IMR-90 (cell line): ENCODE measurements at regions not wholly inside any gene's neighbourhood (a gene's known extent, or its start where the extent isn't known, plus 50 kb on each side); places are given as distances from the start of the nearest gene placed in this dataset.

Source experiments
- ATAC-seq: fragments of 200-7000 bp; cut with Tn5 transposase; 2 replicates; pipeline ENCODE4 v1.9.1; 2020; ENCODE audit warnings: low read depth, mild to moderate bottlenecking, moderate library complexity
- BruUV-seq: library from RNA; stranded (reverse); fragments of 400-500 nt; replicated peaks from 2 replicates; lab custom pipeline; 2021; lab: Mats Ljungman, UMichigan
- CTCF ChIA-PET: fragments of 300-600 bp; formaldehyde crosslinking; extraction: SDS; loops from one replicate; lab custom pipeline; 2021; ENCODE audit warnings: antibody characterized with exemption; lab: Yijun Ruan, JAX
- POLR2A ChIA-PET: fragments of 300-600 bp; sonication (Branson Sonifier 250); formaldehyde crosslinking; loops from one replicate; lab custom pipeline; 2022; ENCODE audit warnings: antibody characterized with exemption; ENCODE audit not compliant: unreplicated experiment; lab: Charles Lee
- DNase-seq: peaks from one replicate; pipeline ENCODE4 v3.0.0; 2013
- H2AFZ ChIP-seq: replicated peaks from 2 replicates; pipeline ENCODE3; 2013; ENCODE audit warnings: low read length, mild to moderate bottlenecking; ENCODE audit not compliant: poor library complexity
- H2AK5ac ChIP-seq: 2 replicates; pipeline ENCODE4 v1.6.1; 2013; ENCODE audit warnings: low read depth, low read length, inconsistent platforms
- H2AK9ac ChIP-seq: replicated peaks from 2 replicates; pipeline ENCODE3; 2013; ENCODE audit warnings: mild to moderate bottlenecking, low read depth, low read length, moderate library complexity; ENCODE audit not compliant: poor library complexity
- H2BK120ac ChIP-seq: 2 replicates; pipeline ENCODE4 v1.6.1; 2013; ENCODE audit warnings: low read depth, low read length, inconsistent platforms
- H2BK15ac ChIP-seq: 3 replicates; pipeline ENCODE4 v1.6.1; 2013; ENCODE audit warnings: low read depth, low read length, inconsistent platforms
- H2BK20ac ChIP-seq: 2 replicates; pipeline ENCODE4 v1.6.1; 2013; ENCODE audit warnings: low read depth, mild to moderate bottlenecking, inconsistent platforms, low read length, moderate library complexity
- H2BK5ac ChIP-seq: 2 replicates; pipeline ENCODE4 v1.6.1; 2013; ENCODE audit warnings: mild to moderate bottlenecking, low read depth, low read length, inconsistent platforms; ENCODE audit not compliant: poor library complexity, severe bottlenecking
- H3K14ac ChIP-seq: replicated peaks from 2 replicates; pipeline ENCODE4 v1.6.1; 2013; ENCODE audit warnings: low read depth, low read length, inconsistent platforms
- H3K18ac ChIP-seq: 2 replicates; pipeline ENCODE4 v1.6.1; 2013; ENCODE audit warnings: low read depth, low read length, control low read depth
- H3K23ac ChIP-seq: 2 replicates; pipeline ENCODE4 v1.6.1; 2013; ENCODE audit warnings: low read depth, low read length, inconsistent platforms
- H3K27ac ChIP-seq: 2 replicates; pipeline ENCODE4 v1.5.1; 2013; ENCODE audit warnings: mild to moderate bottlenecking, control low read depth, low read length; ENCODE audit not compliant: insufficient read depth
- H3K27me3 ChIP-seq: 2 replicates; pipeline ENCODE4 v1.6.1; 2013; ENCODE audit warnings: low read length; ENCODE audit not compliant: control insufficient read depth, insufficient read depth
- H3K36me3 ChIP-seq: 2 replicates; pipeline ENCODE4 v1.6.1; 2013; ENCODE audit warnings: low read length, mixed read lengths; ENCODE audit not compliant: control insufficient read depth, insufficient read depth
- H3K4ac ChIP-seq: 2 replicates; pipeline ENCODE4 v1.6.1; 2013; ENCODE audit warnings: low read depth, low read length, inconsistent platforms
- H3K4me1 ChIP-seq: 2 replicates; pipeline ENCODE4 v1.6.1; 2013; ENCODE audit warnings: low read length, mixed read lengths; ENCODE audit not compliant: control insufficient read depth, insufficient read depth
- H3K4me2 ChIP-seq: 2 replicates; pipeline ENCODE4 v1.6.1; 2013; ENCODE audit warnings: low read depth, mild to moderate bottlenecking, control low read depth, low read length, moderate library complexity
- H3K4me3 ChIP-seq: 2 replicates; pipeline ENCODE4 v1.5.1; 2013; ENCODE audit warnings: low read depth, mild to moderate bottlenecking, control low read depth, low read length, moderate library complexity; ENCODE audit not compliant: insufficient read depth
- H3K56ac ChIP-seq: 2 replicates; pipeline ENCODE4 v1.6.1; 2013; ENCODE audit warnings: low read length, inconsistent platforms; ENCODE audit not compliant: insufficient read depth; ENCODE audit errors: extremely low read depth
- H3K79me1 ChIP-seq, 2 experiments: 2 replicates each; pipeline ENCODE4 v1.6.1; 2013; ENCODE audit warnings: low read length in 2 of 2, inconsistent platforms in 1 of 2, low read depth in 1 of 2
- H3K9ac ChIP-seq: 2 replicates; pipeline ENCODE4 v1.6.1; 2013; ENCODE audit warnings: low read depth, low read length, control low read depth
- H3K9me1 ChIP-seq: 2 replicates; pipeline ENCODE4 v1.6.1; 2013; ENCODE audit warnings: low read length, inconsistent platforms; ENCODE audit not compliant: insufficient read depth
- H3K9me3 ChIP-seq: 2 replicates; pipeline ENCODE4 v1.6.1; 2013; ENCODE audit warnings: low read length; ENCODE audit not compliant: control insufficient read depth, insufficient read depth
- H4K20me1 ChIP-seq: 2 replicates; pipeline ENCODE4 v1.6.1; 2013; ENCODE audit warnings: low read length, inconsistent platforms; ENCODE audit not compliant: insufficient read depth
- H4K5ac ChIP-seq: 2 replicates; pipeline ENCODE4 v1.6.1; 2013; ENCODE audit warnings: mild to moderate bottlenecking, low read depth, low read length, control low read depth
- H4K8ac ChIP-seq, 2 experiments: 2 replicates each; pipeline ENCODE4 v1.6.1; 2013; ENCODE audit warnings: low read depth in 2 of 2, low read length in 2 of 2, control low read depth in 1 of 2, inconsistent platforms in 1 of 2
- H4K91ac ChIP-seq: 2 replicates; pipeline ENCODE4 v1.6.1; 2013; ENCODE audit warnings: low read depth, low read length, inconsistent platforms; ENCODE audit not compliant: insufficient read depth
- BHLHE40 ChIP-seq: fragments of 150-350 bp; IDR thresholded peaks from 2 replicates; pipeline ENCODE4 v1.6.1; 2016; ENCODE audit warnings: mild to moderate bottlenecking, low read depth, low read length
- CEBPB ChIP-seq: IDR thresholded peaks from 2 replicates; pipeline ENCODE4 v1.6.1; 2012; ENCODE audit warnings: low read depth, low read length, improper control_type of control experiment
- CHD1 ChIP-seq: IDR thresholded peaks from 2 replicates; pipeline ENCODE4 v1.6.1; 2012; ENCODE audit warnings: low read depth, low read length, improper control_type of control experiment
- FOS ChIP-seq: fragments of 150-350 bp; IDR thresholded peaks from 2 replicates; pipeline ENCODE4 v1.6.1; 2016; ENCODE audit warnings: low read depth, low read length
- MAFK ChIP-seq: IDR thresholded peaks from 2 replicates; pipeline ENCODE4 v1.6.1; 2012; ENCODE audit warnings: low read depth, low read length, improper control_type of control experiment
- MAZ ChIP-seq: IDR thresholded peaks from 2 replicates; pipeline ENCODE4 v1.6.1; 2012; ENCODE audit warnings: low read depth, mild to moderate bottlenecking, low read length, improper control_type of control experiment, moderate library complexity, borderline replicate concordance
- MXI1 ChIP-seq: IDR thresholded peaks from 2 replicates; pipeline ENCODE4 v1.6.1; 2012; ENCODE audit warnings: low read depth, mild to moderate bottlenecking, low read length, moderate library complexity, borderline replicate concordance
- NFE2L2 ChIP-seq: fragments of 150-350 bp; IDR thresholded peaks from 2 replicates; pipeline ENCODE4 v1.6.1; 2016; ENCODE audit warnings: low read depth, mild to moderate bottlenecking, low read length
- POLR2A ChIP-seq: IDR thresholded peaks from 2 replicates; pipeline ENCODE4 v1.6.1; 2012; ENCODE audit warnings: mild to moderate bottlenecking, low read depth, low read length
- RAD21 ChIP-seq: IDR thresholded peaks from 2 replicates; pipeline ENCODE4 v1.6.1; 2012; ENCODE audit warnings: low read length, improper control_type of control experiment
- RCOR1 ChIP-seq: IDR thresholded peaks from 2 replicates; pipeline ENCODE4 v1.6.1; 2012; ENCODE audit warnings: mild to moderate bottlenecking, low read length, improper control_type of control experiment; ENCODE audit not compliant: insufficient replicate concordance
- RFX5 ChIP-seq: IDR thresholded peaks from 2 replicates; pipeline ENCODE4 v1.8.0; 2012; ENCODE audit warnings: low read depth, mild to moderate bottlenecking, low read length, moderate library complexity
- SMC3 ChIP-seq: fragments of 150-350 bp; IDR thresholded peaks from 2 replicates; pipeline ENCODE4 v1.6.1; 2016; ENCODE audit warnings: low read depth, mild to moderate bottlenecking, antibody characterized with exemption, low read length, moderate library complexity
- WGBS, 2 experiments: methylation state at CpG; one replicate each; pipeline versions ENCODE4 v1.1.5 to v1.1.7; 2013; ENCODE audit warnings: missing lambda C conversion rate in 2 of 2; ENCODE audit not compliant: insufficient read length in 1 of 2; ENCODE audit errors: extremely low coverage in 2 of 2; 5-methylcytosine and 5-hydroxymethylcytosine counted together
- dilution Hi-C: fragments of 300-500 bp; cut with HindIII; formaldehyde crosslinking; loops from one replicate; pipeline ENCODE4 v1.14.3; 2018; ENCODE audit warnings: low sequenced_read_pairs; ENCODE audit not compliant: unreplicated experiment
- in situ Hi-C: fragments of 300-500 bp; cut with MboI; formaldehyde crosslinking; loops from 3 replicates; pipeline ENCODE4 v1.14.3; 2019; ENCODE audit warnings: low sequenced_read_pairs, inconsistent platforms, mixed read lengths
- intact Hi-C: fragments of 100-400 bp; cut with micrococcal nuclease; formaldehyde crosslinking; loops from 2 replicates; pipeline ENCODE4 v1.10.0; 2022
- TF ChIP-seq, protein P1 (sequence below): fragments of 150-350 bp; IDR thresholded peaks from 2 replicates; pipeline ENCODE4 v1.6.1; 2016; ENCODE audit warnings: low read depth, mild to moderate bottlenecking, low read length, moderate library complexity, borderline replicate concordance
- TF ChIP-seq, protein P2 (sequence below): fragments of 150-350 bp; IDR thresholded peaks from 2 replicates; pipeline ENCODE4 v1.6.1; 2017; ENCODE audit warnings: mild to moderate bottlenecking, antibody characterized with exemption, low read length, low read depth
- TF ChIP-seq, protein P3 (sequence below): conservative IDR thresholded peaks from 2 replicates; pipeline ENCODE4 v1.5.1; 2012; ENCODE audit warnings: mild to moderate bottlenecking, low read depth, low read length, improper control_type of control experiment

DNA sequence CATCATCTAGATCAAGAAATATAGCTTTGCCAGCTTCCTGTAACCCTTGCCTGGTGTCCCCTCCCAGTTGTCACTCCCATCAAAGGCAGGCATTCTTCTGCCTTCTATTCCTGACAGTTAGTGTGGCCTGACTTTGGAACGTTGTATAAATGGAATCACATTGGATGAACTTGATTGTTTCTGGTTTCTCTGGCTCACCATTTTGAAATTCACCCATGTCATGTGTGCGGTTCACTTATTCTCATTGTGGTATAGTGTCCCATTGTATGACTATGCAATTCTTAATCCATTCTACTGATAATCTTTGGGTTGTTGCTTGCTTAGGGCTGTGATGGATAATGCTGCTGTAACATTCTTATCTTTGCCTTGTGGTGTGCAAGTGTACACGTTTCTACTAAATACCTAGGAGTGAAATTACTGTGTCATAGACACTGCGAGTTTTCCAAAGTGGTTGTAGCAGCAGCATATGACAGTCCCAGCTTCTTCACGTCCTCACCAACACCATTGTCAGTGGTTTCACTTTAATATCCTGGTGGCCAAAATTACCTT is 73.2 kb downstream of the VEGFA start:
- no peaks in the 10 kb centered on the region for H3K36me3 ChIP-seq
- no peak overlapping the region for H2AK5ac ChIP-seq
- peaks cover 9% of the 10 kb centered on the region; the same call in 1 of the 2 replicates for H4K20me1 ChIP-seq
- H3K56ac ChIP-seq, result no peak overlapping the region
- intact Hi-C loops (no loop called here), dilution Hi-C loops (no loop called here), in situ Hi-C loops (no loop called here)
- H3K4me1 ChIP-seq, result peaks cover 20% of the 10 kb centered on the region
- H2AFZ ChIP-seq, result no peak overlapping the region
- H4K8ac ChIP-seq, result no peak overlapping the region
- CTCF ChIA-PET, result no interaction called here
- no peak overlapping the region for H4K91ac ChIP-seq
- no peak overlapping the region for H3K23ac ChIP-seq
- POLR2A ChIA-PET, result no interaction called here
- no peak overlapping the region for H2BK5ac ChIP-seq
- H2BK20ac ChIP-seq, result no peak overlapping the region
- peaks cover 16% of the 10 kb centered on the region; the same call in 1 of the 2 replicates for H3K9me1 ChIP-seq
- DNase-seq (no peak), ATAC-seq (no peak)
- TF ChIP-seq, protein P1, sequence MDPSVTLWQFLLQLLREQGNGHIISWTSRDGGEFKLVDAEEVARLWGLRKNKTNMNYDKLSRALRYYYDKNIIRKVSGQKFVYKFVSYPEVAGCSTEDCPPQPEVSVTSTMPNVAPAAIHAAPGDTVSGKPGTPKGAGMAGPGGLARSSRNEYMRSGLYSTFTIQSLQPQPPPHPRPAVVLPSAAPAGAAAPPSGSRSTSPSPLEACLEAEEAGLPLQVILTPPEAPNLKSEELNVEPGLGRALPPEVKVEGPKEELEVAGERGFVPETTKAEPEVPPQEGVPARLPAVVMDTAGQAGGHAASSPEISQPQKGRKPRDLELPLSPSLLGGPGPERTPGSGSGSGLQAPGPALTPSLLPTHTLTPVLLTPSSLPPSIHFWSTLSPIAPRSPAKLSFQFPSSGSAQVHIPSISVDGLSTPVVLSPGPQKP, result no peak
- TF ChIP-seq, protein P2, sequence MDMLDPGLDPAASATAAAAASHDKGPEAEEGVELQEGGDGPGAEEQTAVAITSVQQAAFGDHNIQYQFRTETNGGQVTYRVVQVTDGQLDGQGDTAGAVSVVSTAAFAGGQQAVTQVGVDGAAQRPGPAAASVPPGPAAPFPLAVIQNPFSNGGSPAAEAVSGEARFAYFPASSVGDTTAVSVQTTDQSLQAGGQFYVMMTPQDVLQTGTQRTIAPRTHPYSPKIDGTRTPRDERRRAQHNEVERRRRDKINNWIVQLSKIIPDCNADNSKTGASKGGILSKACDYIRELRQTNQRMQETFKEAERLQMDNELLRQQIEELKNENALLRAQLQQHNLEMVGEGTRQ, result no peak
- TF ChIP-seq SMC3 (no peak), FOS (no peak), MAFK (no peak), RAD21 (no peak), BHLHE40 (no peak), RCOR1 (no peak), POLR2A (no peak), CEBPB (no peak), NFE2L2 (no peak), CHD1 (no peak), MXI1 (no peak), RFX5 (no peak), MAZ (no peak)
- TF ChIP-seq, protein P3, sequence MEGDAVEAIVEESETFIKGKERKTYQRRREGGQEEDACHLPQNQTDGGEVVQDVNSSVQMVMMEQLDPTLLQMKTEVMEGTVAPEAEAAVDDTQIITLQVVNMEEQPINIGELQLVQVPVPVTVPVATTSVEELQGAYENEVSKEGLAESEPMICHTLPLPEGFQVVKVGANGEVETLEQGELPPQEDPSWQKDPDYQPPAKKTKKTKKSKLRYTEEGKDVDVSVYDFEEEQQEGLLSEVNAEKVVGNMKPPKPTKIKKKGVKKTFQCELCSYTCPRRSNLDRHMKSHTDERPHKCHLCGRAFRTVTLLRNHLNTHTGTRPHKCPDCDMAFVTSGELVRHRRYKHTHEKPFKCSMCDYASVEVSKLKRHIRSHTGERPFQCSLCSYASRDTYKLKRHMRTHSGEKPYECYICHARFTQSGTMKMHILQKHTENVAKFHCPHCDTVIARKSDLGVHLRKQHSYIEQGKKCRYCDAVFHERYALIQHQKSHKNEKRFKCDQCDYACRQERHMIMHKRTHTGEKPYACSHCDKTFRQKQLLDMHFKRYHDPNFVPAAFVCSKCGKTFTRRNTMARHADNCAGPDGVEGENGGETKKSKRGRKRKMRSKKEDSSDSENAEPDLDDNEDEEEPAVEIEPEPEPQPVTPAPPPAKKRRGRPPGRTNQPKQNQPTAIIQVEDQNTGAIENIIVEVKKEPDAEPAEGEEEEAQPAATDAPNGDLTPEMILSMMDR, result no peak
- no peaks in the 10 kb centered on the region for H3K79me1 ChIP-seq
- H2BK15ac ChIP-seq, result no peak overlapping the region
- no peak overlapping the region for H3K14ac ChIP-seq
- no peak overlapping the region for H3K4me2 ChIP-seq
- no peak overlapping the region for H2BK120ac ChIP-seq
- WGBS, 2 experiments, result 63% methylated on average over 1 of the region's 5 CpGs; no CpG with 5 or more reads in 1 of the 2 experiments
- no peak overlapping the region for H3K4ac ChIP-seq
- no peak overlapping the region for H3K27ac ChIP-seq
- BruUV-seq, result no TSS peak
- H3K9ac ChIP-seq, result no peak overlapping the region
- no peak overlapping the region for H3K4me3 ChIP-seq
- H3K9me3 ChIP-seq, result no peaks in the 10 kb centered on the region
- no peak overlapping the region for H4K5ac ChIP-seq
- H3K18ac ChIP-seq, result no peak overlapping the region
- H3K27me3 ChIP-seq, result peaks cover 23% of the 10 kb centered on the region
- H2AK9ac ChIP-seq, result no peak overlapping the region
